CMK (cell line): ENCODE measurements at regions not wholly inside any gene's neighbourhood (a gene's known extent, or its start where the extent isn't known, plus 50 kb on each side); places are given as distances from the start of the nearest gene placed in this dataset.

Experiments used
- DNase-seq: peaks from one replicate; pipeline ENCODE4 v3.0.0-alpha.2; 2010; ENCODE audit warnings: low read depth

GRCh38 chr9:91130796-91131318 is 230.9 kb downstream of the AUH start:
- no peak for DNase-seq

GRCh38 chr9:91131433-91131839 is 230.3 kb downstream of the AUH start:
- DNase-seq: no peak

DNA sequence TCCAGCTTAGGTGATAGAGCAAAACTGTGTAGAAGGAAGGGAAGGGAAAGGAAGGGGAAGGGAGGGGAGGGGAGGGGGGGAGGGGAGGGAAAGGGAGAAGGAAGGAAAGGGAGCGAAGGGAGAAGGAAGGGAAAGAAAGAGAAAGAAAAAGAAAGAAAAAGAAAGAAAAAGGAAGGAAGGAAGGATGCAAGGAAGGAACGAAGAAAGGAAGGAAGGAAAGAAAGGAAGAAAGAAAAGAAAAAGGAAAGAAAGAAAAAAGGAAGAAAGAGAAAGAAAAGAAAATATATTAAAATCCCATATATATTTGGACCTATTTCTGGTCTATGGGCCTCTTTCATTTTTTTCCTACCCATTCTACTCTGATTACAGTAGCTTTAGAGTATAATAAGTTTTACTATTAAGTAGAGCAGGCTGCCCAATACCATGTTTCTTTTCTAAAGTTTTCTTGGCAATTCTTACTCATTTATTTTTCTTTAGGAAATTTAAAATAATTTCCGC is 229.1 kb downstream of the AUH start:
- no peak for DNase-seq

DNA sequence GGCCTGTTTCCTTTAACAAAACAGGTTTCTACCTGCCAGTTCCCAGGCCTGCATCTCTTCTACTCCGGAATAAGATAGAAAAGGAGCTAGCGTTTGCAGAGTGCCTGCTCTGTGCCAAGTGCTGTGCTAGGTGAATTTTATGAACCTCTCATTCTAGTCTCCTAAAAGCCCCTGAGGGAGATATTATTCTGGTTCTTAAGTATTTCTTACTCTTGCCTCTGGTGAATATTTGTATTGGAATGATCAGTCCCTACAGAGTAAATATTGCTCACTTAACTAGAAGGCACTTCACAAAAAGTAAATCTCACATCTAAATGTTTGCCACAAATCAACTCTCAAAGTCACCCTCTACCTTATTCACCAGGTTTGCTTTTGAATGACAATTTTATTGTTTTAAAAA is 227.1 kb downstream of the AUH start:
- no peak for DNase-seq

GRCh38 chr9:91137391-91137790 is 224.3 kb downstream of the AUH start:
- DNase-seq: no peak

GRCh38 chr9:91138760-91139159 is 223.0 kb downstream of the AUH start:
- no peak for DNase-seq

DNA sequence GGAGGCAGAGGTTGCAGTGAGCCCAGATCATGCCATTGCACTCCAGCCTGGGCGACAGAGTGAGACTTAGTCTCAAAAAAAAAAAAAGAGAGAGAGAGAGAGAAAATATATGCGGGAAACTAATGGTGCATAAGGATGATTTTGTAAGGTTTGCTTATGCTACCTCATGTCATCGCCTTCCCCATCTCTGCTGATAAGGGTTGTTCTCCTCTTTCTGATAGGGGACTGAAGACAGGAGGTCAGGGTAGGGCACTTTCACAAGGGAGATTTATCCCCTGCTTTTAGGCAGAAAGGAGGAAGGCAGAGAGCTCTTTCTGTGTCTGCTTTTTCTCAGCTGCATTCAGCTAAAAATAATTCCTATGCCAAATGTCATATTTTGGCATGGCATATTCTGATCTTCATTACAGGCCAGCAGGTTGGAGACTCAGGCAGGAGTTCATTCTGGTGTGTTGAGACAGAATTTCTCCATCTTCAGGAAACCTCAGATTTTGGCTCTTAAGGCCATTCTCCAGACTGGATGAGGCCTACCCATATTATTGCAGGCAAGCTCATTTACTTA is 220.2 kb downstream of the AUH start:
- no peak for DNase-seq

DNA sequence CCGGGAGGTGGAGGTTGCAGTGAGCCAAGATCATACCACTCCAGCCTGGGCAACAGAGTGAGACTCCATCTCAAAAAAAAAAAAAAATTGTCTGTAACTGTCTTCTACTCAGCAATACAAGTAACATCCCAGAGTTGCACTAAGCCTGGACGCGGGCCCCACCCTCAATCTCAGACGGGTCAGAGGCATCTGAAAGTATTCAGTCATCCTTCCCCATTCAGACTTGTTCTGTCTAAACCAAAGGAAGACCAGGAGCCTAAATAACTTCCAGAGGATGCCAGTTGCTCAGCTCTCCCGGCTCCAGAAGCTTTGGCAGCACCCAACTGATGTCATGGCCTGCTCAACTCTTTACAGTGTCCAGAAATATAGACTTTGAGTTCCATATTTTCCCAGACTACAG is 218.6 kb downstream of the AUH start:
- no peak for DNase-seq

DNA sequence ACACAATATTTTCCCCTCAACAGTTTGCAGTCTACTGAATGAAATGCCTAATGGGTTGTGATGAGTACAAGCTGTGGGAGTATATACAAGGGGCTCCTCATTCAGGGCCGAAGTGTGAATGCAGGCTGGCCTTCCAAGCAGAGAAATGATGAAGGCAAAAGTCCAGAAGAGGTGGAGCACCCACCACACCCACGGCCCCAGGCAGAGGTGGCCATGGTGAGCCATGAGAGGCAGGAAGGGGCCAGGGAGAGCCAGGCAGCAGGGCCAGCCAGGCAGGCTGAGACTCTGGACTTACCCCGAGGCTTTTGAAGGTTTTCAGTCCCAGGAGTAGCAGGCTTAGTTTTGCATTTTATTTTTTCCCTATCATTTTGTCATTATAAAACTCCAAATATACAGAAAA is 218.1 kb downstream of the AUH start:
- no peak for DNase-seq

- DNase-seq: no peak
Measured at GRCh38 chr9:91144769-91145168, 216.9 kb downstream of the AUH start.

GRCh38 chr9:91145496-91145895 is 216.2 kb downstream of the AUH start:
- no peak for DNase-seq

- no peak for DNase-seq
Measured at GRCh38 chr9:91146391-91147019, 215.2 kb downstream of the AUH start.

DNA sequence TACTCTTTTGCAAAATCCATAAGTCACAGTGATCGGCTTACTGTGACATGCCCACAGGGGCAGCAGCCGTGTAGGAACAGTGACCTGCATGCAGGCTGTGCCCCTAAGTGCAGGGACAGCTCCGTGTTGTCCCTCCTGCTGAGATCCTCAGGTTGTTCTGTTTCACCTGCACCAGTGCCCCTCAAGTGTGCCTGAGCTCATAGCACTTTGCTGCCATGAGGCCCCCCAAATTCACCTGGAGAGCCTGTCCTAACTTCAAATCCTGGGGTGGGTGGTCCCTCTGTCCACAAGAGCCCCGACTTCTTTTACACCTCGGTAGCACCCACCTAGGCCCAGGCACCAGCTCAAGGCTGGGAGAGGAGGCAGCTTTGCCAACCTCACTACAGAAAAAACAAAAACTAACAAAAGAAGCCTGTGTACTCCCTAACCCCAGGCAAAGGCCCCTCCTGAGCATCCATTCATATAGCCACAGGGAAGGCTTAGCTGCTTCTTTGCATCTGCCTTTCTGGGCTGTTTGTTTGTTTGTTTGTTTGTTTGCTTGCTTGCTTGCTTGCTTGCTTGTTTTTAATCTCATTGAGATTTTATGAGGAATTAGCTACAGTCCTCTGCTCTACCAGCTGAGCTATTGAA is 214.5 kb downstream of the AUH start:
- no peak for DNase-seq

GRCh38 chr9:91148306-91148705 is 213.4 kb downstream of the AUH start:
- DNase-seq: no peak

DNA sequence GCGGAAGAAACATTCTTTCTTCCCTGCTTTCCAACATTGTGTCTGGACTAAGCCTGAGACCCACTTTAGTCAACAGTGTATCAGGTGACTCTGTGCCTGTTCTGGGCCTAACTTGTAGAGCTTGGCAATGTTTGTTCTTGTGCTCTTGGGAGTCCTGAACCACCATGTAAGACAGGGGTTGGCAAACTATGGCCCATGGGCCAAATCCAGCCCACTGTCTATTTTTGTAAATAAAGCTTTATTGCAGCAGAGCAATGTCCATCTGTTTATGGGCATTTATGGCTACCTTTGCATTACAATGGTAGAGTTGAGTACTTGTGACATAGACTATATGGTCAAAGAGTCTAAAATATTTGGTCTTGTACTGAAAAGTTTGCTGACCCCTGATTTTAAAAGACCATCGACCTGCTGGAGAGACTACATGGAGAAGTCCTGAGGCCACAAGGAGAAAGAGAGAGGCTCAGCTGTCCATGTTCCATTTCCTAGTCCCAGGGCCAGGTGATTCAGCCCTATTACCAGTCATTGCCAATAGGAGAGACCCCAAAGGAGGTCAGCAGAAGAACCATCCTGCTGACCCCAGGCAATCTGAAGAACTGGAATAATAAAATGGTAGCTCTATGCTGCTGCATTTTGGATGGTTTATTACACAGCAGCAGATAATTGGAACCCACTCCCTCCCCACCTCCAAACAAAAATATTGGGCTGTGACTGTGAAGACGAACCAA is 211.3 kb downstream of the AUH start:
- no peak for DNase-seq

DNA sequence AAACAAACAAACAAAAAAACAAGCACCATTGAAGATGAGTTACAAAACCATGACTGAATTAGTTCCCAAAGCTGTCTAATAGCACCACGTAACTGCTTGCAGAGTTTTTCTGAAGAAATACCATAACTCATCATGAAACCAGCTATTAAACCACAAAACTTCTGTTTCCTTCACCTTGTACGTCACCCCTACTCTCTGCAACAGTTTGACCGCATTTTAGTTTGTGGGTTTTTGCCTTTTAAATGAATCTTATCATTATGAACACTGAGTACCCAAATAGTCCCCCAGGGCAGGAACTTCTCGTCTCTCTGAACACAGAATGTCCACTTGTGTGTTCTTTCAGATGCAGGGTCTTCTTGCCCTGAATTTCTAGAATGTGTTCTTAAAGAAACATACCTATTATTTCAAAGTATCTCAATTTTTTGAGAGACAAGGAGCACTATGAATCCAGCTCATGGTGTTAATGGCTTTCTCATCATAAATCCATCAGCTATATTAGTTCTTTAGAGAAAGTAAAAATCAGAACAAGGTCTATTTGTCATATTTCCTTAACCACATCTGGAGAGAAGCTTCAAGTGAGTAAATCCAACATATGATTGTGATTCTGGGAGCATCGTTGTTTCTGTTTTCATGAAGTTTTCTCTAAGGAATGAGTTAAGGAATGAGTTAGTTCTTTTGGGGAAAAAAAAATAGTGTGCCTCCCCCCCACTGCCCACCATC is 210.6 kb downstream of the AUH start:
- no peak for DNase-seq

- DNase-seq: no peak
Measured at GRCh38 chr9:91151718-91152095, 210.0 kb downstream of the AUH start.

- DNase-seq: no peak
Measured at GRCh38 chr9:91154686-91155085, 207.0 kb downstream of the AUH start.

DNA sequence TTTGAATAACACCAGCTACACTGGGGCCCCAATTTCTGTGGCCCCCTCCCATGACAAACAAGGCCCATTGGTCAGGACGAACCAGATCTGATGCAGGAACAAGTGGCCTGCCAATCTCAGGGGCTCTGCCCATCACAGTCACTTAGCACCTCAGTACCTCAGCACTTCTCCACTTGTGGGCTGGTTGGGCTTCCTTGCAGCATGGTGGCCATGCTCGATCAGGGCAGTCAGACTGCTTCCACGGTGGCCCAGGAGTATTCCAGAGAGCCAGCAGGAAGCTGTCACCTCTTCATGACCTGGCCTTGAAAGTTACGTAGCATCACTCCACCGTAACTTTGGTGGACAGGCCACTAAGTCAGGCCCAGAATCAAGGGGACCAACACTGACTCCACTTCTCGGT is 206.5 kb downstream of the AUH start:
- no peak for DNase-seq

DNA sequence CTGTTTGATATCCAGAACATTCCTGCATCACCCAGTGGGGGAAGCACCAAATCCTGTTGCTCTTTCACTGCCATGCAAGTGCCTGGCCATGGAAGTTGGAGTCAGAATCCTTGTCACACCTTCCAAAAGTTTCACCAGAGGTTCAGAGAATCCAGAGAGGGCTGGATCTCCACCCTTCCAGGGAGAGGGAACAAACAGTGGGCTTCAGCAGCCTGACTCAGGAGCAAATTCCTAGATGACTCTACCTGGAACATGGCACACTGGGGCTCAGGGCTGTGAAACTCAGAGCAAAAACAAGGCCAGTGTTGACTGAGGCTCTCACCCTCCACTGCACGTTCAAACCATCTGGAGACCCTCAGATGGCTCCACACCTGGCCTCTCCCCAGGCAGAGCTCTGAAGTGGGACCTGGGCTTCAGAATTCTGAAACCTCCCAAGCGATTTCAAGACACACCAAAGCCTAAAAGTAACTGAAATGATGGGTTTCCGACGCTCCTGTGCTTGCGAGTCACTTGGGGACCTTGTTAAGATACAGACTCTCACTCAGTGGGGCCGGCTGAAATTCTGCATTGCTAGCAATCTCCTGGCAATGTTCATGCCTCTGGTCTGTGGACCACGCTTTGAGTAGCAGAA is 205.9 kb downstream of the AUH start:
- DNase-seq: no peak

GRCh38 chr9:91156451-91157234 is 205.1 kb downstream of the AUH start:
- DNase-seq: no peak
